GM19372 (cell line): ENCODE measurements at regions not wholly inside any gene's neighbourhood (a gene's known extent, or its start where the extent isn't known, plus 50 kb on each side); places are given as distances from the start of the nearest gene placed in this dataset.

Experiments
- ATAC-seq: cut with Tn5 transposase; IDR thresholded peaks from one replicate; pipeline ENCODE4 v1.9.1; 2021; ENCODE audit warnings: mild to moderate bottlenecking, low read depth, moderate library complexity; ENCODE audit not compliant: unreplicated experiment

DNA sequence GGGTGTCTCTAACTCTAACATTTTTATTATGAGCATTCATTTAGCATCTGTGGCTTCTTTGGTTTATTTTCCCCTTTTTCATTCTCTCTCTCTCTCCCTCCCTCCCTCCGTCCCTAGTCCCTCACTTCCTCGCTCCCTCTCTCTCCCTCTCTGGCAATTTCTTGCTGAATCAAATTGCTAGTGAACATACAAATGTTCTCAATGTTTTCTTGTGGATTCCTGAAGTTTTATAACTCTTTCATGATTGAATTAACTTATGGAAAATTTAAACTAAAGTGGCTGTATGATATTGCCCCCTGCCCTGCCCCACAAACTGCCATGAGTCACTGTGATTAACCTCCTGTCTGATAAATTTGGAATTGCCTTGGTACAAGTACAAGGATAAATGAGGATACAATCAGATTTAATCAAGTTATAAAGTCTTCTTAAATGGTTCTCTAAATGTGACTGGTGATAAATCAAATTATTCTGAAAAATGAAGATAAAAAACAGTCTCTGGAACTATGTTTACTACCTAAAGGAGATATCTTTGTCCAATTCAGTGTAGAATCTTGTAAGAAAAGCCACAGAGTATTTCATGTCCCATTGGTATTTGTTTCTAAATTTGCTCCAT lies 143.0 kb upstream of the PDGFD start:
- no peak for ATAC-seq

GRCh38 chr11:104301776-104302175 lies 137.8 kb upstream of the PDGFD start:
- ATAC-seq = no peak

DNA sequence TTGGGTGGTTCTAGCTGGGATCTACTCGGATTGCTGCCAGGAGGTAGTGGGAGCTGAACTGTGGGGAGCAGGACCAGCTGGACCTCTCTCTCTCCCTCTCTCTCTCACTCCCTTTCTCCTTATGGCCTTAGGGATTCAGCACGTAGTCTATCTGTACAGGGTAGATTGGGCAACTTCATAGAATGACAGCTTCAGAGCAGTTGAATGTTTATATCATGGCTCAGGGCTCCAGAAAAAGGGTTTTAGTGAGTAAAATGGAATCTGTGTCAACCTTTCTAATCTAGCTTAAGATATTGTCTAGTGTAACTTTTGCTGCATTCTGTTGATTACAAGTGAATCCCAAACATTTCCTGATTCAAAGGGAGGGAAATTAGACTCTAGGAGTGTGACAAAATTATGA lies 127.7 kb upstream of the PDGFD start:
- no peak for ATAC-seq

DNA sequence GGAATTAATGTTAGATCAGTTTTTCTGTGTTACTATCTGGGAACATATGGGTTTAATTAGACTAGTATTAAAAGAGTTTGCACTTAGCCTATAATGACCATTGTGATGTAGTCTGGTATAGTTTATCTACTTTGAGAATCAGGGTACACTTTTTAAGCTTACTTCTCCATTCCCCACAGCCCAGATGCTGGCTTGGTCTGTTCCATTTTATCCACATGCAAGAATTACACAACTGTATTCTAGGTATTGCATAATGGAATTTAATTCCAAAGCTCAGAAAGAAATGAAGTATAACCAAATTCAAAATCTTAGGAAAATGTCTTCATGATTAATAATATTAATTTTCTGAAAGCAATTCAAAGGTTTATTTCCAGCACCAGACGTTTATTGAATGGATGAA lies 122.2 kb upstream of the PDGFD start:
- ATAC-seq = no peak

GRCh38 chr11:104279587-104279986 lies 115.6 kb upstream of the PDGFD start:
- no peak for ATAC-seq

- ATAC-seq = no peak
Observed at GRCh38 chr11:104275992-104276391, 112.0 kb upstream of the PDGFD start.

DNA sequence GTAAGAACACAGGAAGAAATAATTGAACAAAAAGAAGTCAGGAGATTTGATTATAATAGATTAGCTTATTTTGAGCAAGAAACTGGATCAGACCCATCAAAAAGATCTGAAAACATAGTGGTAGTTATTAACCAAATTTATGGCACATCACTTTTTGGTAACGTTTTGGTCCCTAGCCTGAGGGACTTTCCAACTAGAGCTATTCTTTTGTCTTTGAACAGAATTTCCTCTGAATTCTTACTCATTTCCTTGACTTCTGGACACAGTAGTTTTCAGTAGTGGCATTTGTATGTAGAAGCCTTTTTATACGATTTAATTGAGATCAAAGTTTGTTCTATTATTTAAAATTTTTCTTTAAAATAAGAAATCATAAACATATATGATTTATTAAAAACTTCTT lies 96.5 kb upstream of the PDGFD start:
- no peak for ATAC-seq

DNA sequence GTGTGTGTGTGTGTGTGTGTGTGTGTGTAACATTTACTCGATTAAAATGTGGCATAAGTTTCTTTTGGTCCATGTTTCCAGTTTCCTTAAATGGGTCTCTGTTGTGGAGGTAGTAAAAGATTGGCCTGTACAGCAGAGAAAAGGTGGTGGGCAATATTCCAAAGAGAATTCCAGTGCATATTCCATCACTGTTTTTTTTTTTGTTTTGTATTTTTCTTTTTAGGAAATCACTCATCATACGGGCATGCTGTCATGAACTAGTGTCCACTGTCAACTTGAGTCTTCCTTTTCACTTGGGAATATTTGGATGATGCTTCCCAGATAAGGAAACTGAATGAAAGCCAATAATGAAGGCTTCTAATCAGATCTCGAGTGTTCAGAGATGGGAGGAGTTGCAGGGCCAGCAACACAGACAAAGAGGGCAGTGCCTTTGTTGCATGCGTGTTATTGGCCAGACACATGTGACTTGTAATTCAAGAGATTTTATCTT lies 95.2 kb upstream of the PDGFD start:
- no peak for ATAC-seq

- no peak for ATAC-seq
Observed at GRCh38 chr11:104256525-104256924, 92.6 kb upstream of the PDGFD start.

GRCh38 chr11:104254347-104254746 lies 90.4 kb upstream of the PDGFD start:
- no peak for ATAC-seq

DNA sequence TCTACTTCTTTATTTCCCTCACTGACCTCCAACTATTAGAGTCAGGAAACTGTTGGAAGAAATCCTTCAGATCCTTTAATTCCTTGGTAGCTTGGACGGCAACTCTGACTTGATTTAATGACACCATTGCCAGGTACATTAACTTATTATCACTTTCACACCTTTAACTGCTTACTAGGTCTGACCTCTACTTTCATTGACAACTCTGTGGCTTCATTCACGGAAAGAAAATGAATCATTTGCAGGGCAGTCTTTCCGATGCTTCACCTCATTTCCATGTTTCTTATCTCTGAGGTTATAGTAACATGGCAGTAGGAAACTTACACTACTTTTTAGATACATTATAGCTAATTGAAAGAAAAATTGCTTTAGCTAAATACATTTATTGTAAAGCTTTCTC lies 82.6 kb upstream of the PDGFD start:
- no peak for ATAC-seq

- no peak for ATAC-seq
Observed at GRCh38 chr11:104238916-104239315, 75.0 kb upstream of the PDGFD start.

GRCh38 chr11:104225047-104225446 lies 61.1 kb upstream of the PDGFD start:
- ATAC-seq = no peak

- ATAC-seq = no peak
Observed at GRCh38 chr11:104222464-104222863, 58.5 kb upstream of the PDGFD start.

DNA sequence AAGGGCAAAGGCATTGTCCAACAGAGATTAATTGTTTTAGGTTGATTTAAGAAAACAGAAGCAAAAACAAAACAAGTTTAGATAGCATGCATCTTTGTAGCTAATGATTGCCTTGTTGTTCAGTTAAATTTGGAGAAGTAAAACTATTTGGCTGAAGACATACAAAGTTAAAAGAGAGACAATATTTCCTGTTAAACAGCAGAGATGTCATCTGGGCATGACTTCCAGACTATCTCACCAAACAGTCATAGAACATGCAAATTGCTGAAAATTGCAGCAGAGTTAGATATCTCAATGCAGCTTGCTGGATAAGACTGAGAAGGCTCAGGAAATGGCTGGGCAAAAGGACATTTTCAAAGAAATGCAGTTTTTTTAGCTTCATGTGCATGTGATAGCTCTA lies 57.5 kb upstream of the PDGFD start:
- ATAC-seq = no peak

DNA sequence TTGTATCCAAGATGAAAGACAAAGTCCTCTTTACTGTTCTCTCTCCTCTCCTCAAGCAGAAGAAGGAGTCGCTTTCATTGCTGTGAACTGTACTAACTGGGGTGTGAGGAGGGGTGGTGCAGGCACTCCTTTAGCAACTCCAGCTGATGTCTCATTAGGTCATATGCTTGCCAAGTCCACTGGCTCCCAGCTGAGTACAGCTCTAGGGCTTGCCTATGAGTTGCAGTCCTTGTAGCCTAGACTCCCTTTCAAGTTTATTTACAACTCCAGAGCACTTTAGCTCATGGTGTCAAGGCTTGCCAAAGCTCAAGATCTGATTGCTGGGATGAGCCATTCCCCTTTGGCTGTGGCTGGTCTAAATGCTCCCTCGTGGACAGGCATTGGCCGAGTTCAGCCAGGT lies 55.1 kb upstream of the PDGFD start:
- ATAC-seq = no peak

GRCh38 chr11:104214517-104214916 lies 50.6 kb upstream of the PDGFD start:
- ATAC-seq = no peak
